ENCODE measurements at regions not wholly inside any gene's neighbourhood (a gene's known extent, or its start where the extent isn't known, plus 50 kb on each side); places are given as distances from the start of the nearest gene placed in this dataset.

- DNase-seq: no peak
Measured at GRCh38 chr1:221308534-221309511, 429.6 kb downstream of the HLX start.

GRCh38 chr1:221309723-221310122 lies 430.5 kb downstream of the HLX start:
- DNase-seq: no peak

GRCh38 chr1:221310180-221310579 lies 430.9 kb downstream of the HLX start:
- no peak for DNase-seq

GRCh38 chr1:221315330-221315729 lies 426.6 kb downstream of the DUSP10 start:
- DNase-seq: no peak

GRCh38 chr1:221316491-221317056 lies 425.3 kb downstream of the DUSP10 start:
- no peak for DNase-seq

GRCh38 chr1:221317537-221317936 lies 424.4 kb downstream of the DUSP10 start:
- DNase-seq: no peak

- DNase-seq: no peak
Measured at GRCh38 chr1:221327954-221328353, 413.9 kb downstream of the DUSP10 start.

- DNase-seq: no peak
Measured at GRCh38 chr1:221328371-221328770, 413.5 kb downstream of the DUSP10 start.

- DNase-seq: no peak
Measured at GRCh38 chr1:221331273-221332183, 410.4 kb downstream of the DUSP10 start.

GRCh38 chr1:221334062-221334461 lies 407.8 kb downstream of the DUSP10 start:
- DNase-seq: no peak

- no peak for DNase-seq
Measured at GRCh38 chr1:221335161-221336101, 406.5 kb downstream of the DUSP10 start.

- DNase-seq: no peak
Measured at GRCh38 chr1:221336126-221336525, 405.8 kb downstream of the DUSP10 start.

GRCh38 chr1:221337106-221337505 lies 404.8 kb downstream of the DUSP10 start:
- no peak for DNase-seq

GRCh38 chr1:221343136-221343535 lies 398.8 kb downstream of the DUSP10 start:
- no peak for DNase-seq

GRCh38 chr1:221343607-221344006 lies 398.3 kb downstream of the DUSP10 start:
- DNase-seq: no peak

- DNase-seq: no peak
Measured at GRCh38 chr1:221344693-221345092, 397.2 kb downstream of the DUSP10 start.

GRCh38 chr1:221347706-221348105 lies 394.2 kb downstream of the DUSP10 start:
- no peak for DNase-seq

- no peak for DNase-seq
Measured at GRCh38 chr1:221350091-221350490, 391.8 kb downstream of the DUSP10 start.

- no peak for DNase-seq
Measured at GRCh38 chr1:221356693-221357092, 385.2 kb downstream of the DUSP10 start.

GRCh38 chr1:221363039-221363438 lies 378.9 kb downstream of the DUSP10 start:
- DNase-seq: no peak

GRCh38 chr1:221366495-221367110 lies 375.3 kb downstream of the DUSP10 start:
- no peak for DNase-seq
